ENCODE measurements at regions not wholly inside any gene's neighbourhood (a gene's known extent, or its start where the extent isn't known, plus 50 kb on each side); places are given as distances from the start of the nearest gene placed in this dataset.

DNA sequence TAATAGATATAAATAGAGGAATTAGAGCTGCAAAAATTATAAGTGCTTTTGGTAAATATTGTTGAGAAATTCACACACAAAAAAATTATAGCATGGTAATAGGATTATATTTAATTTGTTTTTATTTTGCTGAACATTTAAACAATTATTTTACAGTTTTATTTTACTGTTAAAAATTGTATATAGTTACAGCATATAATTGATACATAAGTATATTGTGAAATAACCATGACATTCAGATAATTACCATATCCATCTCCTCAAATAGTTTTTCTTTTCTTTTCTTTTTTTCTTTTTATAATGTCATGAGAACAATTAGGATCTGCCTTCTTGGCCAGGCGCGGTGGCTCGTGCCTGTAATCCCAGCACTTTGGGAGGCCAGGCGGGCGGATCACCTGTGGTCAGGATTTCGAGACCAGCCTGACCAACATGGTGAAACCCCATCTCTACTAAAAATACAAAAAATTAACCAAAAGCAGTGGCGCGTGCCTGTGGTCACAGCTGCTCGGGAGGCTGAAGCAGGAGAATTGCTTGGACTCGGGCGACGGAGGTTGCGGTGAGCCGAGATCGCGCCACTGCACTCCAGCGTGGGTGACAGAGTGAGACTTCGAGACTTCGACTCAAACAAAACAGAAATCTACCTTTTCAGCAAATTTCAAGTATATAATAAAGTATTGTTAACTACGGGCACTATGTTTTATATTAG, 654.2 kb downstream of the TENT5A start:
- no peak for TF ChIP-seq EZH2 (IDR thresholded peaks at IDR 0.05)
- no peak for TF ChIP-seq POLR2AphosphoS5 (IDR thresholded peaks at IDR 0.05; ENCODE audit: borderline replicate concordance, low read depth, low read length)
- no peak for TF ChIP-seq FOXP2 (optimal IDR thresholded peaks at IDR 0.05; ENCODE audit: control extremely low read depth, extremely low read length, insufficient read depth)
